HFF-Myc (cell line): ENCODE measurements at regions not wholly inside any gene's neighbourhood (a gene's known extent, or its start where the extent isn't known, plus 50 kb on each side); places are given as distances from the start of the nearest gene placed in this dataset.

Experiments used
- DNase-seq: peaks from one replicate; pipeline ENCODE4 v3.0.0-alpha.2; 2011; ENCODE audit warnings: low read depth; ENCODE audit errors: extremely low read depth
- H3K4me3 ChIP-seq: replicated peaks from 2 replicates; pipeline ENCODE4 v1.5.1; 2011; ENCODE audit warnings: low read depth, mild to moderate bottlenecking, control low read depth, low read length
- CTCF ChIP-seq: IDR thresholded peaks from 2 replicates; pipeline ENCODE4 v1.5.1; 2012; ENCODE audit warnings: mild to moderate bottlenecking, low read depth, low read length, control low read depth; ENCODE audit errors: missing control alignments

GRCh38 chr12:34368079-34368478 is 345.8 kb downstream of the ALG10 start:
- no peak overlapping the region for H3K4me3 ChIP-seq
- TF ChIP-seq CTCF, result no peak
- DNase-seq, result no peak

- no peak overlapping the region for H3K4me3 ChIP-seq
- TF ChIP-seq CTCF, result no peak
- DNase-seq, result no peak
Observed at GRCh38 chr12:34371050-34371449, 348.8 kb downstream of the ALG10 start.

GRCh38 chr12:34372003-34372402 is 349.7 kb downstream of the ALG10 start:
- no peak for DNase-seq
- no peak for TF ChIP-seq CTCF
- no peak overlapping the region for H3K4me3 ChIP-seq

- no peak for DNase-seq
- H3K4me3 ChIP-seq, result no peak overlapping the region
- no peak for TF ChIP-seq CTCF
Observed at GRCh38 chr12:34373926-34374325, 351.6 kb downstream of the ALG10 start.

- no peak for DNase-seq
- H3K4me3 ChIP-seq, result no peak overlapping the region
- no peak for TF ChIP-seq CTCF
Observed at GRCh38 chr12:34376133-34376799, 354.0 kb downstream of the ALG10 start.

GRCh38 chr12:34377243-34378035 is 355.1 kb downstream of the ALG10 start:
- no peak overlapping the region for H3K4me3 ChIP-seq
- no peak for TF ChIP-seq CTCF
- no peak for DNase-seq
